ENCODE measurements at regions not wholly inside any gene's neighbourhood (a gene's known extent, or its start where the extent isn't known, plus 50 kb on each side); places are given as distances from the start of the nearest gene placed in this dataset.
"Not testable (repeated sequence)": the region's sequence is repeated elsewhere in the genome, so short reads cannot be mapped to it uniquely, and the experiment has no call there.

- DNase-seq (ENCODE audit: low spot score): no peak
Observed at GRCh38 chr4:116544946-116545345, 540.4 kb downstream of the TRAM1L1 start.

GRCh38 chr4:116539744-116540143, 545.6 kb downstream of the TRAM1L1 start:
- no peak for DNase-seq (ENCODE audit: low spot score)

- DNase-seq (ENCODE audit: low spot score): no peak
Observed at GRCh38 chr4:116537828-116538227, 547.5 kb downstream of the TRAM1L1 start.

DNA sequence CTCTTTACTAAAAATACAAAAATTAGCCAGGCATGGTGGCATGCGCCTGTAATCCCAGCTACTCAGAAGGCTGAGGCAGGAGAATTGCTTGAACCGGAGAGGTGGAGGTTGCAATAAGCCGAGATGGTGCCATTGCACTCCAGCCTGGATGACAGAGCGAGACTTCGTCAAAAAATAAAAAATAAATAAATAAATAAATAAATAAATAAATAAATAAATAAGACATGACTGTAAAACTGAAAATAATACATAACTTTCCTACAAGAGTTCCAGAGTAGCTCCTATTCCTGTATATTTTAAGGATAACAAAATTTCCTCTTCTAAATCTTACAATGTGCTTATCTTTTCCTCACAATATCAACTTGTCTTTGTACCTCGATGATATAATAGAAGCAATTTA, 549.4 kb downstream of the TRAM1L1 start:
- DNase-seq (ENCODE audit: low spot score): not testable (repeated sequence)

DNA sequence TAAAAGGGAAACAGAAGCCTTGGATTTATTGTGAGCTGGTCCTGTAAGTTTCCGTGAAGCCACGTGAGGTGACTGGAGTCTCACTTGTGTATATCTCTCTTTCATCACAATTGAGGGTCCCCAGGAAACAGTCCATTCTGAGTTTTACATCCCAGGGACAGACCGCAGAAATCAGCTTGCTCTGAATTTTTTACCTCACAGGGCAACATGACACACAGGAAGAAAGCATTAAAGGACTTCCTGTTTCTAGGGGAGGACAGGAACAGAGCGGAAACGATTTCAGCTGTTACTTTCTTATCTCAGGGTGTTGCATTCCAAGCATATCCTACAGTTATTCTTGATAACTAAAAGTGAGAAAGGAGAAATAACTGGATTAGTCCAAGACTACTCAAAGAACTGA, 553.5 kb downstream of the TRAM1L1 start:
- DNase-seq (ENCODE audit: low spot score): no peak

DNA sequence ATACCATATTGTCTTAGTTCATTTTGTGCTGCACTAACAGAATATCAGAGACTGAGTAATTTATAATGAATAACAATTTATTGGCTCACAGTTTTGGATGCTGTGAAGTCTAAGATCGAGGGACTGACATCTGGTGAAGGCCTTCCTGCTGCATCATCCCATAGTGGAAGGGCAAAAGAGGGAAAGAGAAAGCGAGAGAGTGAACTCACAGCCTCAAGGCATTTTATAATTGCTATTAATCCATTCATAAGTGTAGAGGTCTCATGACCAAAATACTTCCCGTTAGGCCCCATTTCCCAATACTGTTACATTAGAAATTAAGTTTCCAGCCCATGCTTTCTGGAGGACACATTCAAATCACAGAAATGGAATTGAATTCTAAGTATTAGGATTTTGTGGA, 554.4 kb downstream of the TRAM1L1 start:
- DNase-seq (ENCODE audit: low spot score): no peak

GRCh38 chr4:116530048-116530447, 555.3 kb downstream of the TRAM1L1 start:
- no peak for DNase-seq (ENCODE audit: low spot score)

- DNase-seq (ENCODE audit: low spot score): no peak
Observed at GRCh38 chr4:116529129-116529528, 556.2 kb downstream of the TRAM1L1 start.

DNA sequence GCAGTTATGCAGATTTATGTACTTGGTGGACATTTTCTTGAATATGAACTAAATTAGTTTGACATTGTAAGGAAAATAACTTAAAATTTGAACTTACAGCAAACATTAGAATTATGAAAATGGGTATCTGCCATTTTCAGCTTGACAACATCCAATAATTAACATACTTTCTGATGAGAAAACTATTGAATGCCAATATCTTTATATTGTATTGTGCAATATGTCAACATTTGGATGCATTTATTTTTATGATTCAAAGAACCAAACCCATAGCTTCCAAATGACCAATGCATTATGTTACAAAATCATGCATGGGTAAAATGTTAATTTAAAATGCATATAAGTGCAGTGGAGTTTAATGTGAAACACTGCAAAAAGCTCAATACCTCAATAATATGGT, 562.5 kb downstream of the TRAM1L1 start:
- no peak for DNase-seq (ENCODE audit: low spot score)

GRCh38 chr4:116520886-116521285, 564.5 kb downstream of the TRAM1L1 start:
- no peak for DNase-seq (ENCODE audit: low spot score)

DNA sequence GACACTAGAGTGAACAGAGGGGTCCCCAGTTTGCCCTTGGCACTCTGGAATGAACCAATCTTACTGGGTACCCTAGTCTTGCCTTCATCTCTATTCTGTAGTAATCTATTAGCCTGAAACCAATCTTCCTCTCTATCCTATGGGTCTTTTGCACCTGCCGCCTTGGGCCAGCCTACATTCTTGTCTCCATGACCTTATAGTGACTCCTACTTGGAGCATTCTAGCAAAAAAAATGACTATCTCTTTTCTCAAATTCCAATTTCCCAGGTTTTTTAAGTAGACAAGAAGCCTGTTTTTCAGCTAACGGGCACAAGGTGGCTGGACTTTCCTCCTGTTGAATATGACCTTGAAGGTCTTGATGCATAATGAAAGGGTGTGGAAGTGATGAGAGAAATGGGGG, 568.7 kb downstream of the TRAM1L1 start:
- DNase-seq (ENCODE audit: low spot score): no peak

- no peak for DNase-seq (ENCODE audit: low spot score)
Observed at GRCh38 chr4:116515959-116516358, 569.4 kb downstream of the TRAM1L1 start.

- no peak for DNase-seq (ENCODE audit: low spot score)
Observed at GRCh38 chr4:116512552-116512951, 572.8 kb downstream of the TRAM1L1 start.

GRCh38 chr4:116501954-116502353, 583.4 kb downstream of the TRAM1L1 start:
- DNase-seq (ENCODE audit: low spot score): no peak

DNA sequence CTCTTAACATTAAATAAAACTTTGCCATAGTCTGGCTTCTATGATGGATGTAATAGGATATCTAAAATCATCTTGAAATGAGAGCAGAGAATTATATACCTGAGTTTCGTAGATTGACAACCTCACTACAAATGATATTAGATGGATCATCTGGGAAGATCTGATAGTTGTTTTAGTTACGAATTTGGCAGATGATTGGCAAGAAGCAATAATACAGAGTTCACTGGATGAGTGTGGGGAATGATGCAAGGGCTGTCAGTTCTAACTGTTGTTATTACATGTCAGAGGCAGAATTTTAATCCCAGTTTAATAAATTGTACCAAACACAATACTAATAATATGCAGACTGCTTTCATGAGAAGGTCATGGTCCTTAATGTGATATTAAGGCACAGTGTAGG, 585.2 kb downstream of the TRAM1L1 start:
- no peak for DNase-seq (ENCODE audit: low spot score)

DNA sequence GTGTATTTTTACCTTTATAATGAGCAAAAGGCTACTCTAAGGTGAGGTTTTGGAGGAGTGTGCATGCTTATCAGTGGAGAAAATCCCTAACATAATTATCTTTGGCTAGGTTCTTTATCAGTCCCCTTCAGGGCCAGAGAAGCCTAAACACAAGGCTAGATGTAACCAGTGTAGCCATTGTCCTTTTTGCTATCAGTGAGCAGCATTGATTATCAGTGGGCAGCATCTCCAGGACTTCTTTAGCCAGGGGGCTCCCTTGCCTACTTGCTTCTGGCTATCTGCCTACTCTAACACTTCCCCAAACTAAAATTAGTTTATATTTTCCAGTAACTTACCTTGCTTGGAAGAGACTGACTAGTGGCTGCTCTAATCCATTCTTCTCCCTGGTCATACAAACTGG, 595.6 kb downstream of the TRAM1L1 start:
- DNase-seq (ENCODE audit: low spot score): no peak

DNA sequence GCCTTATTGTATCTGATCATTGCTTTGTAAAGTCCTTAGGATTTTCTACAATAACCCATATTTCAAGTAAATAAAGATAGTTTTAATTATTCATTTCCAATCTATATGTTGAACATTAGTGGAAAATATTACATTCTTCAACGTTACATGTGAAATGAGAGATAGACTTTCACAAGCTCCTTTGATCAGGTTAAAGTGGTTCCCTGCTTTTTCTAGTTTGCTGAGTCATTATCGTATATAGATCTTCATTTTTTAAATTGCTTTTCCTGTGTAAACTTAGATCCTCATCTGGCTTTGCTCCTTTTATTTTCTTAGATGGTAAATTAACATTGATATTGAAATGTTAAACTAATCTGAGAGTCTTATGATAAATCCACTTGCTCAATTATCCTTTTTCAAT, 599.0 kb downstream of the TRAM1L1 start:
- DNase-seq (ENCODE audit: low spot score): no peak

GRCh38 chr4:116480546-116480945, 604.8 kb downstream of the TRAM1L1 start:
- no peak for DNase-seq (ENCODE audit: low spot score)

DNA sequence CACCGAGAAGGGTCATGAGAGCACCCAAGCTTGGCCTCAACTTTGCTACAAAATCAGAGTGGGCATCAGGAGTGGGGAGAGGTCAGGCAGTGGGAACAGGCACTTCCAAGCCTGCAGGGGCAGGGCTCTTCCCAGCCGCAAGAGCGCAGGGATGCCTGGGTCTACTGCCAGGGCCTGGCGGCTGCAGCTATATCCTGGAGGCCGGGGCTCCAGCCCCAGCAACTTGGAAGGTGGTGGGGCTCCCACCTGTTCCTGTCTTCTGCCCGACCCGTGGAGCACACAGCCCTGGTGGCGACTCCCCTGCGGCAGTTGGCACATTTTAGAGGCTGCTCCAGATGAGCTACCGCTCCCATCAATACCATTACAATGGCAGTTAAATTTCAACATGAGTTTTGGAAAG, 607.0 kb downstream of the TRAM1L1 start:
- no peak for DNase-seq (ENCODE audit: low spot score)

GRCh38 chr4:116469582-116469981, 615.8 kb downstream of the TRAM1L1 start:
- no peak for DNase-seq (ENCODE audit: low spot score)

GRCh38 chr4:116453127-116453526, 632.2 kb downstream of the TRAM1L1 start:
- DNase-seq (ENCODE audit: low spot score): no peak

DNA sequence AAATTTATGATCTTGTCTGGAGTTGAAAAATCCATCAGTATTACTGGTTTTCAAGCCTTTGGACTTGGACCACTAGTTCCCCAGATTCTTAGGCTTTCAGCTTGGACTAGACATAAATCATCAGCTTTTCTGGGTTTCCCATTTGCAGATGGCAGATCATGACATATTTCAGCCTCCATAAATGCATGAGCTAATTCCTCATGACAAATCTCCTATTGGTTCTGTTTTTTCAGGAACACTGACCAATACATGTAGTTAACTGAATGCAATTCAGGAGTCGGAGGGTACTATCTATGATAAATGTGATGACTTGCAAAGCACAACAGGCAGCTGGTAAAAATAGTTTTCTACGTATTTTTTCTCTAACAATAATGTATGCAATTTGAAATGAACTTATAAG, 635.6 kb downstream of the TRAM1L1 start:
- DNase-seq (ENCODE audit: low spot score): no peak

DNA sequence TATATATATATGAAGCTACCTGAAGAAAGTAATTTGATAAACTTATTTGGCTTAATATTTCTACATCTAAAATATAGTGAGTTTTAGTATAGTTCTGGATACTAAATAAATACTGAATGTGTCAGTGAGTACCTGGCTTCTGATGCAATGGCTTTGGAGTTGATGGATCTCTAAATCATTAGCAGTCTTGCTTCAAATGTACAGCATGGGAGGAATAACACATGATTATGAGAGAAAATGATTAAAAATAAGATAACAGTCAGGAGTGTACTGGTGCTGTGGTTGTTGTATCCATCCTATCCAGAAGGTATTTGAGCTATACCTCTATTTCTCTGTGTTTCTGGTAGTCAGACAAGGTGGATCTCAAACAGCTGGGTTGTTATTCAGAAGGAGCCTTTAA, 641.3 kb downstream of the TRAM1L1 start:
- DNase-seq (ENCODE audit: low spot score): no peak

DNA sequence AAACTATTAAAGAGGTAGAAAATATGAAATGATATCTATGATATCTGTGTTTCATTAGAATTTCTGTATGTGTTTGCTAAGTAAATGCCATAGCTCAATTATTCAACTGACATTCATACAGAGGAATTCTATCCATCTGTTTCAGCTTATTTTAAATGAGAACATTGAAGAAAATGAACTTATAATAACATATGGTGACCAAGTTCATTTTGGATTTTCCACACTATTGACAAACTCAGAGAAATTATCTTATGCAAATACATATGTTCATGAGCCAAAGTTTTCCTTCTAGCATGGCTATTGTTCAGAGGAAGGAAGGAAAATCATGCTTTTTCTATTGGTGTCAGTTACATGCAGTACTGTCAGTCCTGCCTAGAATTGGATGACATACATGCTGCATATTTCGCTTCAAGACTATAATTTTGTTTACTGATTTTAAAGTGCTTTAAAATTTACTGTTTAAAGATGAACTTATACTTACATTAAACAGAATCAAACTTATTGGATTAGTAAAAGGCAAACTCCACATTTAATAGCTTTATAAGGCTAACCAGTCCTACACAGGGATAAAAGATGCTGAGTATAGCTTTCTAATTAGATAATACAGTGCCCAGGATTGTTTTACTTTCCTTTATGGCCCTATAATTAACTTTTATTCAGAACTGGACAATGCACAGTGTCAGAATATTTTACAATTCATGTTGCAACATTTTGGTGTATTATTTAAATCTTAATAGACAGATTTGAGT, 646.2 kb downstream of the TRAM1L1 start:
- no peak for DNase-seq (ENCODE audit: low spot score)

GRCh38 chr4:116438417-116438816, 647.0 kb downstream of the TRAM1L1 start:
- DNase-seq (ENCODE audit: low spot score): no peak

Measured in HuH-7.5 (cell line).